NT2/D1 (cell line): ENCODE measurements at regions not wholly inside any gene's neighbourhood (a gene's known extent, or its start where the extent isn't known, plus 50 kb on each side); places are given as distances from the start of the nearest gene placed in this dataset.

Experiments used
- SUZ12 ChIP-seq: IDR thresholded peaks from 2 replicates; pipeline ENCODE4 v1.6.1; 2011; ENCODE audit not compliant: insufficient read length, insufficient read depth; ENCODE audit errors: extremely low read depth
- YY1 ChIP-seq: IDR thresholded peaks from 2 replicates; pipeline ENCODE4 v1.6.1; 2011; ENCODE audit not compliant: insufficient read length, insufficient read depth

DNA sequence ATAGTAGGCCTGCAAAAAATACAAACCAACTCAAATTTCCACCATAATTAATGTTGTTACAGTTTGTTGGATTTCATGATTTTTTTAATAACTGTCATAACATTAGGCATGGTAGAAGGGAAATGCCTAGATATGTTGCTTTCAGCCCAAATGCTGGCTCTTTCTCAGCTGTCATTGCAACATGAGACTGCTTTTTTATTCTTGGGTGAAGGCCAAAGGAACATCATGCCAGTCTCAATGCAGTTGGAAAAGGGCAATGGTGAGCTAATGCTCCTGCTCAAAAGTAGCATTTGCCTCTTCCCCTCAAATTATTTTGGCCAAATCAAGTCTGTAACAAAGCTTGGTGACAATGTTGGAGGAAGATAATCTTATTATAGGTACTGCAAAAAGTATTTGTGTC, 877.7 kb upstream of the PRMT6 start:
- TF ChIP-seq YY1 (no peak), SUZ12 (no peak)
